Natural killer cell treated with Interleukin-12 subunit alpha and Interleukin-12 subunit beta and Interleukin-15 and Interleukin-18, amount 100 ng/mL, for 72 hours (primary cell): ENCODE measurements at regions not wholly inside any gene's neighbourhood (a gene's known extent, or its start where the extent isn't known, plus 50 kb on each side); places are given as distances from the start of the nearest gene placed in this dataset.
"Not testable (repeated sequence)": the region's sequence is repeated elsewhere in the genome, so short reads cannot be mapped to it uniquely, and the experiment has no call there.

Experiments used
- ATAC-seq, 2 donors: fragments of 150-1000 bp; cut with Tn5 transposase in 1 of 2; sonication (Bioruptor Pico), chemical (Tn5 transposase) in 1 of 2; 2 replicates each; pipeline ENCODE4 v1.10.0; 2021
- DNase-seq: peaks from one replicate; pipeline ENCODE4 v3.0.0; 2022; ENCODE audit warnings: low spot score
- H3K27ac Mint-ChIP-seq, 2 donors: 1 replicate in 1 of 2; 2 replicates in 1 of 2; pipeline ENCODE4 v1.8.0; 2022; ENCODE audit warnings: mixed read lengths in 2 of 2, mild to moderate bottlenecking in 1 of 2, moderate library complexity in 1 of 2
- H3K27me3 Mint-ChIP-seq, 2 donors: 1 replicate in 1 of 2; 2 replicates in 1 of 2; pipeline ENCODE4 v1.8.0; 2022; ENCODE audit warnings: mixed read lengths in 2 of 2
- H3K36me3 Mint-ChIP-seq: one replicate; pipeline ENCODE4 v1.8.0; 2022; ENCODE audit warnings: mixed read lengths
- H3K4me1 Mint-ChIP-seq, 2 donors: 1 replicate in 1 of 2; 2 replicates in 1 of 2; pipeline ENCODE4 v1.8.0; 2022; ENCODE audit warnings: low read depth in 2 of 2, mixed read lengths in 2 of 2, mild to moderate bottlenecking in 1 of 2
- H3K4me3 Mint-ChIP-seq: one replicate; pipeline ENCODE4 v1.8.0; 2022; ENCODE audit warnings: mixed read lengths
- H3K9me3 Mint-ChIP-seq: 2 replicates; pipeline ENCODE4 v1.8.0; 2022; ENCODE audit warnings: mixed read lengths

DNA sequence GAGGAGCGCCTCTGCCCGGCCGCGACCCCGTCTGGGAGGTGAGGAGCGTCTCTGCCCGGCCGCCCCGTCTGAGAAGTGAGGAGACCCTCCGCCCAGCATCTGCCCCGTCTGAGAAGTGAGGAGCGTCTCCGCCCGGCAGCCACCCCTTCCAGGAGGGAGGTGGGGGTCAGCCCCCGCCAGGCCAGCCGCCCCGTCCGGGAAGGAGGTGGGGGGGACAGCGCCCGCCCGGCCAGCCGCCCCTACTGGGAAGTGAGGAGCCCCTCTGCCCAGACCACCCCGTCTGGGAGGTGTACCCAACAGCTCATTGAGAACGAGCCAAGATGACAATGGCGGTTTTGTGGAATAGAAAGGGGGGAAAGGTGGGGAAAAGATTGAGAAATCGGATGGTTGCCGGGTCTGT lies 164.6 kb downstream of the TEX36 start:
- not testable (repeated sequence) for H3K4me1 Mint-ChIP-seq, H3K9me3 Mint-ChIP-seq, DNase-seq, H3K27ac Mint-ChIP-seq, ATAC-seq, H3K36me3 Mint-ChIP-seq, H3K4me3 Mint-ChIP-seq
- peaks cover 19 to 47% of the 10 kb centered on the region in 2 donors for H3K27me3 Mint-ChIP-seq

DNA sequence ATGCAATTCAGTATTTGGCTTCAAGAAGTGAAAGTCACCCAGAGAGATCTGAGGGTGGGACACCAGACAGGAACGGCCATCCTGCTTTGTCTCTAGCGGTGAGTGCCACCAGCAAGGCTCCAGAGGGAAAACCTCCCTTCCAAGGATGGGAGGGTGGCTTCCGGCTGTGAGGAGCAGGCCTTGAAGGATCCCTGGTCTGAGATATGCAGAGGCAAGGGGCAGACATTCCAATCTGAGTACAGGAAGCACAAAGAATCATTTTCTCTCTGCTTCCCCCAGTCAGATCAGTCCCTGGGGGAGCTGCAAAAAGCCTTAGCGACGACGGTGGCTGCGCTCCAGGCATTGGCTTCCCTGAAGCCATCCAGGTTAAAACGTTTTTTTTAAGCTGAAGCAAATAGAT lies 167.4 kb downstream of the TEX36 start:
- ATAC-seq: no peak
- no peak overlapping the region for H3K4me3 Mint-ChIP-seq
- no peaks in the 10 kb centered on the region for H3K4me1 Mint-ChIP-seq
- H3K27me3 Mint-ChIP-seq: peaks cover 26 to 36% of the 10 kb centered on the region in 2 donors
- H3K27ac Mint-ChIP-seq: no peak overlapping the region
- DNase-seq: no peak
- H3K9me3 Mint-ChIP-seq: no peaks in the 10 kb centered on the region
- H3K36me3 Mint-ChIP-seq: no peaks in the 10 kb centered on the region

DNA sequence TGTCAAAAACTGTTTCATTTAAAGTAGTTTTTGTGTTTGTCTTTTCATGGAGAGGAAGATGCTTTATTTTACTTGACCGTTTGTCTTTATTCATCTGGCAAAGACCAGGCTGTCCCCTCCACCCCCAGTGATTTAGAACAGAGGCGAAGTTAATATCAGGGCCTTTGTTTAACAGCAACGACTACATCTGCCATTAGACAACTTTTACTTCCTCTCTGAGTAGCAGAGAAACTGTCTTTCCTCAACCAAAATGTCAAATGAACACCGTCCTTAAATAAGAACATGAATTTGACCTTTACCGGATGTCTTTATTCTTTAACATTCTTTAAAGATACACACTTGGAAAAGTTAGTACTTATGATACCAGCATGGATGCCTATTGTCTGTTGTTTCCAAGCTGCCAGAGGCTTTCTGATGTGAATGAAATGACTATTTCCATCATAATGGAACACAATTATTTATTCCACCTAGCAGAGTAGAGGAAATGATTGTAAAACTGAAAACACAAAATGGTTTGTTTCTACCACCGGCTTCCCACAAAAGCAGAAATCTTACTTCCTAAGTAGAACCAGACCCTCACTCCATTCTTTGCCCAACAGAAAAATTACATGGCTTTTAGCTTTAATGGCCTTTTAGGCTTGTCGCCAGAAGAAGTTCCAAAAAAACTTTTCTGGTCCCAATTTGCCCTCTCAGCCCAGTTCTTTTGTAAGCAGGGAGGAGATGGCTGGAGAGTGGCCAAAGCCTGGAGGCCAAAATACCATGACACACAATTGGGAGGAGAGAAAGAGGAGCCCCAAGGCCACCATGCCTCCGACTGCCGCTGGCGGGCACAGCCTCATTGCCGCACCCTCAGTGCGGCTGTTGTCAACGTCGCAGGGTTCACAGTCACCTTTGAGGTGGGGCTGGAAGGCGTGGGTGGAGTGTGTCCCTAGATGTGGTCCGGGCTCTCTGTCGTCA lies 168.5 kb downstream of the TEX36 start:
- Mint-ChIP-seq H3K4me1 (no peaks in the 10 kb centered on the region), H3K9me3 (no peaks in the 10 kb centered on the region), H3K27me3 (peaks cover 25 to 27% of the 10 kb centered on the region in 2 donors), H3K4me3 (no peak overlapping the region), H3K27ac (no peak overlapping the region), H3K36me3 (no peaks in the 10 kb centered on the region)
- no peak for ATAC-seq
- no peak for DNase-seq

DNA sequence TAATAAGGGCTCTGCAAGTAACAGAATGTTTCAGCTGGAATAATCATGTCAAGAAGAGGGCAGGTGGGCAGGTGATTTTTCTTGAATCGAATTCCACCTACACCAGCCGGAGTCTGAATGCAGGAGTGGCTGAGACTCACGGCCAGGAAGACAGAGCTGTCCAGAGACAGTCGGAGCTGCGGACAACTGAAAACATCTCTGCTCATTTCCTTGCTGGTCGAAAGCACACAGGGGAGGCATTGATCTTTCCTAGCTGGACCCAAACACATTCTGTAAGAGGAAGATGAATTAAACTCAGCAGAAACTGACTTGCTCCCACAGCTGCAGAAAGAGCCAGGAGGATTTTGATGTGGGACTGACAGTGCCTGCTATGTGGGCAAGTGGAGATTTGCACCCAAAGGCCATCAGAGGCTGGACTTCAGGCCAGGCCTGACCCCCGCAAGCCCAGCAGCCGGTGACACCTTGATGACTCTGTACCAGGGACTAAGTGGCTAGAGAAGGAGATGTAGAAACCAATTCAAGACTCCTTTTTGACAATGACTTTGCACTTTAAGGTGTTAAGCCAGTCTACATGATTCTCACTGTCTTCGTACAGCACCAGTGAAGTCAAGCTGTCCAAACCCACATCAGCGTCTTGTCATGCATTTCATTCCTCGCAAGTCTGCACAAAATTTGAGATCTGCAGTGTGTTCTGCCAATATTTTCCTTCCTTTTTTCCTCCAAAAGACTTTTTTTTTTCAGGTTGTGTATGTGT lies 169.4 kb downstream of the TEX36 start:
- H3K27me3 Mint-ChIP-seq: peaks cover 25 to 27% of the 10 kb centered on the region in 2 donors
- no peak for ATAC-seq
- H3K36me3 Mint-ChIP-seq: no peaks in the 10 kb centered on the region
- no peak overlapping the region for H3K27ac Mint-ChIP-seq
- no peak overlapping the region for H3K4me3 Mint-ChIP-seq
- no peak for DNase-seq
- H3K9me3 Mint-ChIP-seq: no peaks in the 10 kb centered on the region
- H3K4me1 Mint-ChIP-seq: no peaks in the 10 kb centered on the region

DNA sequence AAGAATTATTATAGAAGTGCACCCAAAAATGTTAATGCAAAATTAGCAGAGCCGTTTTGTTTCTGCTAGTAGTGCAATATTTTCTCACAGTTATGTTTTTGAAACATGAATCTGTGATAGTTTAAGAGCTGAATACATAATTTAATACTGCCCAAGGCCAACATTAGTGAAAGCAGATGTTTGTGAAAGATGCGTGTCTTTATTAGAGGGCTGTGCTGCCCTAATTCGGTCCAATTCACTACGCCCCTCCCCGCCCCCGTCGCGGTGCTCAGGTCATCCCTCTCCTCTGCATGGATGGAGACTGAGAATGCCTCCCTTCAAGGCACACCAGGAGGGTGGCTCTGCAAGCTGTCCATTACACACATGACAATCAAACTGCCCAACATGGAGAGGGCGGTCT lies 172.0 kb downstream of the TEX36 start:
- no peak overlapping the region for H3K4me3 Mint-ChIP-seq
- peaks cover 31 to 34% of the 10 kb centered on the region in 2 donors for H3K27me3 Mint-ChIP-seq
- no peaks in the 10 kb centered on the region for H3K4me1 Mint-ChIP-seq
- H3K9me3 Mint-ChIP-seq: no peaks in the 10 kb centered on the region
- H3K36me3 Mint-ChIP-seq: no peaks in the 10 kb centered on the region
- ATAC-seq: no peak
- H3K27ac Mint-ChIP-seq: no peak overlapping the region
- DNase-seq: no peak

DNA sequence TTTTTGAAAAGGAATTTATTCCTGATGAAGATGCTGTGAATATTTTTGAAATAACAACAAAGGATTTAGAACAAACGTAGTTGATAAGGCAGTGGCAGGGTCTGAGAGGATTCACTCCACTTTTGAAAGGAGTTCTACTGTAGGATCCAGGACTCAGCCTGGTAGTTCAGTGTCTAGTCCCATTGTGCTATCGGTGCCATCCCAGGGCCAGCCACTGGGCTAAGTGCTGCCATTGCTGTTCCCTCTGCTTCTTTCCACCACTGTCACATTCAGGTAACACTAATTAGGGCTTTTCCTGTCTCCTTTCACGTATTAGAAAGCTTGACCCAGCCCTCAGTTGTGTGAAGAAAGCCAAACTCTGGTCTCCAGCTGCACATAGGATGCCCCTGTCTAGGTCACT lies 177.3 kb downstream of the TEX36 start:
- Mint-ChIP-seq H3K9me3 (no peaks in the 10 kb centered on the region), H3K27me3 (peaks cover 16 to 22% of the 10 kb centered on the region in 2 donors), H3K27ac (no peak overlapping the region), H3K36me3 (no peaks in the 10 kb centered on the region), H3K4me3 (no peak overlapping the region), H3K4me1 (no peaks in the 10 kb centered on the region)
- DNase-seq (no peak), ATAC-seq (no peak)

DNA sequence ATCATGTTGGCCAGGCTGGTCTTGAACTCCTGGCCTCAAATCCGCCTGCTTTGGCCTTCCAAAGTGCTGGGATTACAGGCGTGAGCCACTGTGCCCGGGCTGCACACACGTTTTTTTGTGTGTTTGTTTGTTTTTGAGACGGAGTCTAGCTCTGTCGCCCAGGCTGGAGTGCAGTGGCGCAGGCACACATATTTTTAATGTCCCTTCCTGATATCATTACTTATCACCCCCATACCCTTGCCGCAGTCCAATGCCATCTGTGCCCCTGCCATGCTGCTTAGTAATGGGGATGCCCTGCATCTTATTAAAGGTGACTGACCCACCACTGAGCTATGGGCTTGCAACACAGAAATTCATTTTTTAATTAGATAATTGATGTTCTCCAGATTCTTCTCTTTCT lies 180.7 kb downstream of the TEX36 start:
- no peak overlapping the region for H3K4me3 Mint-ChIP-seq
- DNase-seq (no peak), ATAC-seq (no peak)
- no peak overlapping the region for H3K27ac Mint-ChIP-seq
- H3K9me3 Mint-ChIP-seq: no peaks in the 10 kb centered on the region
- no peaks in the 10 kb centered on the region for H3K4me1 Mint-ChIP-seq
- H3K36me3 Mint-ChIP-seq: no peaks in the 10 kb centered on the region
- H3K27me3 Mint-ChIP-seq: peaks cover 23 to 25% of the 10 kb centered on the region in 2 donors

DNA sequence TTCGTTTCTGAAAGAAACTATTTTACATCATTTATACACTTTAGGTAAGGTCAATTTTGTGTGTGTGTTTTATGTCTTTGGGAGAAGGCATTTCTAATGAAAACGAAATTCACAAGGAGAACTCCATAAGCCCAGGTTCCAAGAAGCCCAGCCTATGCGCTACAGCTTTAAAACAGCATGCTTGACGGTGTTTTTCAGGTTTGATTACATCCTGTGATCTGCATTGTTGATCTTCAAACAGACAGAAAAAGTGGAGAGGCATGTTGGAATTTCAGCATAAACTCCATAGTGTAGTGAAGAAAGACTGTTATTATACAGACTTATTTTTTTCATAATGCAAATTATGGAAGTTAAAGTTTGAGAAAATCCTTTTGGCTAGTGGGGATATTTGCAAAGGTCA lies 187.6 kb downstream of the TEX36 start:
- ATAC-seq: no peak

DNA sequence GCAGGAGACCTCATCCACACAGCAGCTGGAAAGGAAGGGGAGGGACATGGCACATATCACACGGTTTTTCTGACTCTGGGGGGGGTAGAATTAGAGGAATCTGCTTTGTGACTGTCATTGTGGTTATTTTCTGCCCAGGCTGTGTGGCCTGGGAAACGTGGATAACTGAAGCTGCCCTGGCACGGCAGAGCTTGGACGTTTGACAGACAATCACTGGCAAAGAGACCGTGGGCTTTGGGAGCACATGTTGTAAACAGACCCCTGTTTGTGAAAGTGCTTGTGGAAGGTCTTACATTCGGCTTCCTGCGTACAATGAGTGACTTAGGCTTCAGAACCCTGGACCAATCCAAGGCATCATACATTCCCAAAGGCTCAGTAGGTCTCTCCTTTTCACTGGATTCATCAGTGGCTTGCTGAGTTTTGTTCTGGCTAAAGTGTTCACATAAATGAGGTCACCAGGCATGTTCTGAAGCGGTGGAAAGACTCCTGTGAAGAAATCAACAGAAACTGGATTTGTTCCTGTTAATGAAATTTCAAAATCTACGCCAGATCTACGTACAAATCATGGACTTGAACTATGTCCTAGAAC lies 188.2 kb downstream of the TEX36 start:
- Mint-ChIP-seq H3K4me3 (no peak overlapping the region), H3K27me3 (peaks cover 33 to 39% of the 10 kb centered on the region in 2 donors), H3K9me3 (no peaks in the 10 kb centered on the region), H3K36me3 (no peaks in the 10 kb centered on the region), H3K27ac (no peak overlapping the region), H3K4me1 (no peaks in the 10 kb centered on the region)
- no peak for ATAC-seq
- no peak for DNase-seq

More for the DNA sequence above, 187.6 kb downstream of the TEX36 start:
- no peaks in the 10 kb centered on the region for H3K36me3 Mint-ChIP-seq
- H3K4me3 Mint-ChIP-seq: no peak overlapping the region
- no peaks in the 10 kb centered on the region for H3K4me1 Mint-ChIP-seq
- DNase-seq: no peak
- H3K27me3 Mint-ChIP-seq: peaks cover 30 to 39% of the 10 kb centered on the region in 2 donors
- H3K27ac Mint-ChIP-seq: no peak overlapping the region
- no peaks in the 10 kb centered on the region for H3K9me3 Mint-ChIP-seq

DNA sequence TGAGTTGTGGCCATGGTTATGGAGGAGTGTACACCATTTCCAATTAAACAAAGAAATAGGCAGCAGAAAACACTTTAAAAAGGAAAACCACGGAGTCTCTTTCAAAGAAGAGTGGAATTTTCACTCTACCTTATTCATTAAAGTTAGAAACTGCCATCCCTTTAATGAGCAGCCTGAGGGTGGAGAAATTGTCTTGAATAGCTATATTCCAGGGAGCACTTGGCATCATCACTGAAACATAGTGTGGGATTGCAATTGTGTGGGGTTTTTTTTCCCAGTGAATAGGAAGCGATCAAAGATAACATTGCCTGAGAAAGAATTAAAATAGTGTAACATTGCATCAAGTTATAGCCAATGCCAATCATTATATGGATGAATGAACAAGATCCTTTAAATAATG lies 191.6 kb downstream of the TEX36 start:
- no peaks in the 10 kb centered on the region for H3K36me3 Mint-ChIP-seq
- ATAC-seq: no peak
- H3K27me3 Mint-ChIP-seq: peaks cover 29 to 31% of the 10 kb centered on the region in 2 donors
- no peaks in the 10 kb centered on the region for H3K9me3 Mint-ChIP-seq
- H3K4me1 Mint-ChIP-seq: no peaks in the 10 kb centered on the region
- no peak for DNase-seq
- H3K4me3 Mint-ChIP-seq: no peak overlapping the region
- no peak overlapping the region for H3K27ac Mint-ChIP-seq

DNA sequence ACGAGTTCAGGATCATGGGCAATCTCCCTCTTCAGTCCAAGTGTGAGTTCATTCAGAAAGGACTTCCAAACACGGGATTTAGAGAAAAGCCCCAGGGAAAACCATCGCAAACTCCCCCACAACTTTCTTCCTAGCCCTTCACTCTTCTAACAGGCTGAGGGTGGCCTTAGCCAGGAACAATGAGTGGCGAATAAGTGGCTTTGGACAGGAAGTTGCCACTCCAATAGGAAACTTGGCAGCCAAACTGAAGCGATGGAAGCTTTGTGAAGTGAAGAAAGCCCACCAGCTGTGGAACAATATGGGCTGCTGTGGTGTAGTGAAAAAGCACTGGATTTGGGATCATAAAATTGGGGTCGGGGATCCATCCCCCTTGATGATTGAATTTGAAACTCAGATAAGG lies 193.2 kb downstream of the TEX36 start:
- no peaks in the 10 kb centered on the region for H3K9me3 Mint-ChIP-seq
- no peak overlapping the region for H3K27ac Mint-ChIP-seq
- peaks cover 30 to 39% of the 10 kb centered on the region in 2 donors for H3K27me3 Mint-ChIP-seq
- no peak overlapping the region for H3K4me3 Mint-ChIP-seq
- H3K36me3 Mint-ChIP-seq: no peaks in the 10 kb centered on the region
- ATAC-seq: no peak
- H3K4me1 Mint-ChIP-seq: no peaks in the 10 kb centered on the region
- no peak for DNase-seq

DNA sequence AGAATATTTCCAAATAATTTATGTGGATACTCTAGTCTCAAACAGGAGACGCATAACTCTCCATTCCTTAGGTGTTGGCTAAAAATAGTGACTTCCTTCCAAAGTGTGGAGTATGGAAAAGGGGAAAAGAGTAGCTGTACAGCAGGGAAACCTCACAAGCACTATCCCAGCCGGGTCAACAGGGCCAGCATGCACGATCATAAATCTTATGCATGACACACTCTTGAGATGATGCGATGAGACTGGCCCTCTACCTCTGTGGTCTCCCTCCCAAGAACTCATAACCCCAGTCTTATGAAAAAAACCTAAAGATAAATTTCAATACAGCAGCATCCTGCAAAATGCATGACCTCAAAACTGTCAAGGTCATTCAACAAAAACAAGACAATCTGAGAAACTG lies 197.3 kb downstream of the TEX36 start:
- H3K4me1 Mint-ChIP-seq: no peaks in the 10 kb centered on the region
- H3K4me3 Mint-ChIP-seq: no peak overlapping the region
- no peaks in the 10 kb centered on the region for H3K9me3 Mint-ChIP-seq
- H3K27me3 Mint-ChIP-seq: peaks cover 33 to 56% of the 10 kb centered on the region in 2 donors
- H3K36me3 Mint-ChIP-seq: no peaks in the 10 kb centered on the region
- DNase-seq (no peak), ATAC-seq (no peak)
- H3K27ac Mint-ChIP-seq: no peak overlapping the region

DNA sequence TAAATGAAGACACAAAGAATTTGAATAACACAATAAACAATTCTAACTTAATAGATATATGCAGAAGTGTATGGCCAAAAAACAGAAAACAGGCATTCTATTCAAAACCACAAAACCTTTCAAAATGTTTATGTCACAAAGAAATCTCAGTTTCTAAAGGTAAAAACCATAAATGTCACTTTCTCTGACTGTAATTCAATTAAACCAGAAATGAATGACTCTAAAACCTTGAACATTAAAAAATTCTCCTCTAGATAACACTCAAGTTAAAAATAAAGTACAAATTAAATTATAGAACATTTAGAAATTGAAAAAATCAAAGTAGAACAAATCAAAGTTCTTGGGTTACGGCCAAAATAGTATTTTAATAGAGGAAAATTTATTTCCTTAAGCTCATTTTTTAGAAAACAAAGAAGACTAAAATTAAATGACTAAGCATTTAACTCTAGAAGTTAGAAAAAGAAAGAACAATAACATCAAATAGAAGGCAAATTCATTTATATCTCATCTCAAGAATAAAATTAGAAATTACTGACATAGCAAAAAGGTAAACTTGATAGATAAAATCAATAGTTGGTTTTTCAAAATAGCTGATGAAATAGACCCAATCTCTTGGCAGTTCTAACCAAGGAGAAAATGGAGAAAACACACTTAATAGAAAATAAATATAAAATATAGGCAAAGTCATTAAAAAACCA lies 198.8 kb downstream of the TEX36 start:
- Mint-ChIP-seq H3K27ac (no peak overlapping the region), H3K4me1 (no peaks in the 10 kb centered on the region), H3K27me3 (peaks cover 33 to 67% of the 10 kb centered on the region in 2 donors), H3K4me3 (no peak overlapping the region), H3K36me3 (no peaks in the 10 kb centered on the region), H3K9me3 (no peaks in the 10 kb centered on the region)
- ATAC-seq (no peak), DNase-seq (no peak)
